Ishikawa (cell line): ENCODE measurements at regions not wholly inside any gene's neighbourhood (a gene's known extent, or its start where the extent isn't known, plus 50 kb on each side); places are given as distances from the start of the nearest gene placed in this dataset.

Experiments
- CEBPB ChIP-seq: IDR thresholded peaks from 2 replicates; pipeline ENCODE4 v1.6.1; 2012
- CREB1 ChIP-seq: IDR thresholded peaks from 2 replicates; pipeline ENCODE4 v1.6.1; 2012; ENCODE audit warnings: low read depth
- EGR1 ChIP-seq: IDR thresholded peaks from 2 replicates; pipeline ENCODE4 v1.6.1; 2012
- EP300 ChIP-seq: IDR thresholded peaks from 2 replicates; pipeline ENCODE4 v1.6.1; 2012; ENCODE audit warnings: borderline replicate concordance
- FOXM1 ChIP-seq: IDR thresholded peaks from 2 replicates; pipeline ENCODE4 v1.6.1; 2012; ENCODE audit warnings: low read depth, borderline replicate concordance
- MAX ChIP-seq: IDR thresholded peaks from 2 replicates; pipeline ENCODE4 v1.6.1; 2012
- NFIC ChIP-seq: IDR thresholded peaks from 2 replicates; pipeline ENCODE4 v1.6.1; 2012
- RAD21 ChIP-seq: IDR thresholded peaks from 2 replicates; pipeline ENCODE4 v1.6.1; 2012; ENCODE audit warnings: low read depth
- REST ChIP-seq: IDR thresholded peaks from 2 replicates; pipeline ENCODE4 v1.6.1; 2012; ENCODE audit warnings: low read depth, mild to moderate bottlenecking
- TAF1 ChIP-seq: IDR thresholded peaks from 2 replicates; pipeline ENCODE4 v1.6.1; 2012; ENCODE audit warnings: low read depth, mild to moderate bottlenecking
- TCF12 ChIP-seq: IDR thresholded peaks from 2 replicates; pipeline ENCODE4 v1.6.1; 2012; ENCODE audit warnings: low read depth
- TEAD4 ChIP-seq: IDR thresholded peaks from 2 replicates; pipeline ENCODE4 v1.6.1; 2012
- USF1 ChIP-seq: IDR thresholded peaks from 2 replicates; pipeline ENCODE4 v1.6.1; 2012
- YY1 ChIP-seq: IDR thresholded peaks from 2 replicates; pipeline ENCODE4 v1.6.1; 2012; ENCODE audit warnings: low read depth
- ZBTB7A ChIP-seq: IDR thresholded peaks from 2 replicates; pipeline ENCODE4 v1.6.1; 2012; ENCODE audit warnings: low read depth

- TF ChIP-seq REST = no peak
- TF ChIP-seq TCF12 = no peak
- TF ChIP-seq EGR1 = no peak
- no peak for TF ChIP-seq TAF1
- TF ChIP-seq USF1 = no peak
- TF ChIP-seq YY1 = no peak
- no peak for TF ChIP-seq FOXM1
- TF ChIP-seq CREB1 = no peak
- TF ChIP-seq MAX = no peak
- TF ChIP-seq TEAD4 = no peak
- TF ChIP-seq NFIC = no peak
- TF ChIP-seq RAD21 = no peak
- TF ChIP-seq CEBPB = no peak
- TF ChIP-seq EP300 = no peak
- no peak for TF ChIP-seq ZBTB7A
Measured at GRCh38 chr9:24071716-24072115, 245.7 kb upstream of the ELAVL2 start.

- TF ChIP-seq TAF1 = no peak
- no peak for TF ChIP-seq NFIC
- no peak for TF ChIP-seq EGR1
- no peak for TF ChIP-seq TCF12
- TF ChIP-seq MAX = no peak
- no peak for TF ChIP-seq FOXM1
- no peak for TF ChIP-seq TEAD4
- TF ChIP-seq REST = no peak
Measured at GRCh38 chr9:24071091-24071490, 245.1 kb upstream of the ELAVL2 start.

DNA sequence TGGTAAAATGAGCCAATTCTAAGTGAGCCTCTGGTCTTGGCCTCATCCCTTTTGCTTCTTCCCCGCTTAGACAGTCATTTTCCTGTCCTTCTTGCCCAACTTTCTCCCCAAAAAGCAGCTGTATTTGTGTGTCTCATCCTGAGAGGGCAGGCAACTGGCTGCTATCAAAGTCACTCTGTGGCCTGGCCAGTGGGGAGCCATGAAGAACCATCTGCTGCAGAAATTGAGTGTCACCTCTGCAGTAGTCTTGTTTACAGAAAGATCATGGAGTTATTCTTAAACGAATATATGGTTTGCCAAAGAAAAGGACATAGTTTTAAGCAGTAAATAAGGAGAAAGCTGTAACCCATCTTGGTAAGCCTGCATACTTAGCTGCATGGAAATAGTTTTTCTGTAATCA, 233.6 kb upstream of the ELAVL2 start:
- no peak for TF ChIP-seq EGR1
- no peak for TF ChIP-seq YY1
- no peak for TF ChIP-seq TAF1
- TF ChIP-seq CREB1 = no peak
- TF ChIP-seq RAD21 = no peak

DNA sequence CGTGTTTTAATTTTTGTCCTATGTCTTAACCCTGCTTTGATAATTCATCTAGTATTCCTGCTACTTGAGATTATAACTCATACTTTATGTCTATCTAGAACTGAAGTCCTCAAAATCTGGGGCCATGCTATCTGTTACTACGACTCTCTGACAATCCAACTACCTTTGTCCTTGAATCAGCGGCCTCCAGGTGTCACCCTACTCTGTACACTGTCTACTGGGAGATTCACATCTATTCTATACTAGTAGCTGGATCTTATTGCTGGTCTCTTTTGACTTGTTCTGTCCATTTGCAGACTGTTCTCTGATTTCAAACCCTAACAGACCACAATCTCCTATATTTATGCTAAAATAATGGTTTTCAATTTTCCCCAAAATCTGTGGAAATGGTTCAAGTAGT, 225.5 kb upstream of the ELAVL2 start:
- no peak for TF ChIP-seq REST
- no peak for TF ChIP-seq USF1
- no peak for TF ChIP-seq CREB1
- no peak for TF ChIP-seq TCF12
- no peak for TF ChIP-seq FOXM1
- TF ChIP-seq NFIC = no peak
- TF ChIP-seq TEAD4 = no peak
- no peak for TF ChIP-seq MAX
- no peak for TF ChIP-seq ZBTB7A
- TF ChIP-seq YY1 = no peak
- no peak for TF ChIP-seq EGR1
- TF ChIP-seq RAD21 = no peak
- no peak for TF ChIP-seq CEBPB
- TF ChIP-seq EP300 = no peak
- no peak for TF ChIP-seq TAF1

- no peak for TF ChIP-seq EGR1
- TF ChIP-seq CREB1 = no peak
- no peak for TF ChIP-seq MAX
- no peak for TF ChIP-seq YY1
- TF ChIP-seq RAD21 = no peak
- no peak for TF ChIP-seq TCF12
- TF ChIP-seq NFIC = no peak
- TF ChIP-seq USF1 = no peak
- no peak for TF ChIP-seq REST
- TF ChIP-seq ZBTB7A = no peak
- TF ChIP-seq FOXM1 = no peak
- TF ChIP-seq CEBPB = no peak
- TF ChIP-seq TAF1 = no peak
- no peak for TF ChIP-seq EP300
- no peak for TF ChIP-seq TEAD4
Measured at GRCh38 chr9:24045150-24045549, 219.1 kb upstream of the ELAVL2 start.
